ENCODE measurements at regions not wholly inside any gene's neighbourhood (a gene's known extent, or its start where the extent isn't known, plus 50 kb on each side); places are given as distances from the start of the nearest gene placed in this dataset.

GRCh38 chr2:129777762-129778583 is 201.5 kb upstream of the RAB6C start:
- DNase-seq (ENCODE audit: low read depth, low spot score), result no peak
- no peak for TF ChIP-seq CTCF (IDR thresholded peaks at IDR 0.05; ENCODE audit: insufficient read depth, low read length, missing control alignments)
- CTCF ChIA-PET, result no interaction called here
- H3K4me3 ChIP-seq (ENCODE audit: low read depth, low read length), result no peak overlapping the region
- POLR2A ChIA-PET, result no interaction called here

GRCh38 chr2:129778584-129778877 is 200.9 kb upstream of the RAB6C start:
- DNase-seq (ENCODE audit: low read depth, low spot score), result no peak
- H3K4me3 ChIP-seq (ENCODE audit: low read depth, low read length), result no peak overlapping the region
- TF ChIP-seq CTCF (IDR thresholded peaks at IDR 0.05; ENCODE audit: insufficient read depth, low read length, missing control alignments), result no peak
- CTCF ChIA-PET, result no interaction called here
- POLR2A ChIA-PET, result no interaction called here

GRCh38 chr2:129779783-129780182 is 199.7 kb upstream of the RAB6C start:
- ChIA-PET POLR2A (no interaction called here), CTCF (no interaction called here)
- DNase-seq (ENCODE audit: low read depth, low spot score), result no peak
- no peak overlapping the region for H3K4me3 ChIP-seq (ENCODE audit: low read depth, low read length)
- TF ChIP-seq CTCF (IDR thresholded peaks at IDR 0.05; ENCODE audit: insufficient read depth, low read length, missing control alignments), result no peak

- no peak for TF ChIP-seq CTCF (IDR thresholded peaks at IDR 0.05; ENCODE audit: insufficient read depth, low read length, missing control alignments)
- ChIA-PET POLR2A (no interaction called here), CTCF (no interaction called here)
- no peak for DNase-seq (ENCODE audit: low read depth, low spot score)
- H3K4me3 ChIP-seq (ENCODE audit: low read depth, low read length), result no peak overlapping the region
Measured at GRCh38 chr2:129780316-129781270, 198.9 kb upstream of the RAB6C start.

- CTCF ChIA-PET, result no interaction called here
- H3K4me3 ChIP-seq (ENCODE audit: low read depth, low read length), result no peak overlapping the region
- TF ChIP-seq CTCF (IDR thresholded peaks at IDR 0.05; ENCODE audit: insufficient read depth, low read length, missing control alignments), result no peak
- DNase-seq (ENCODE audit: low read depth, low spot score), result no peak
- POLR2A ChIA-PET, result no interaction called here
Measured at GRCh38 chr2:129781749-129782632, 197.5 kb upstream of the RAB6C start.

GRCh38 chr2:129782633-129782990 is 196.9 kb upstream of the RAB6C start:
- CTCF ChIA-PET, result no interaction called here
- POLR2A ChIA-PET, result no interaction called here
- no peak for DNase-seq (ENCODE audit: low read depth, low spot score)
- H3K4me3 ChIP-seq (ENCODE audit: low read depth, low read length), result no peak overlapping the region
- no peak for TF ChIP-seq CTCF (IDR thresholded peaks at IDR 0.05; ENCODE audit: insufficient read depth, low read length, missing control alignments)

All from AG04449 (cell line).